GM06990 (cell line): ENCODE measurements at regions not wholly inside any gene's neighbourhood (a gene's known extent, or its start where the extent isn't known, plus 50 kb on each side); places are given as distances from the start of the nearest gene placed in this dataset.
A peak's percentile ranks its signal among the peaks of the same experiment; 100 is the strongest.

Experiments
- DNase-seq: peaks from one replicate; pipeline ENCODE4 v3.0.0-alpha.2; 2011; ENCODE audit not compliant: insufficient read length; ENCODE audit errors: extremely low read depth
- H3K27me3 ChIP-seq: replicated peaks from 2 replicates; pipeline ENCODE4 v1.6.0; 2011; ENCODE audit warnings: low read length; ENCODE audit not compliant: control insufficient read depth, insufficient read depth
- H3K36me3 ChIP-seq: 2 replicates; pipeline ENCODE4 v1.5.1; 2011; ENCODE audit warnings: low read length; ENCODE audit not compliant: control insufficient read depth, insufficient read depth
- H3K4me3 ChIP-seq: replicated peaks from 2 replicates; pipeline ENCODE4 v1.5.1; 2011; ENCODE audit warnings: low read depth, mild to moderate bottlenecking, control low read depth, low read length
- CTCF ChIP-seq: IDR thresholded peaks from 2 replicates; pipeline ENCODE4 v1.5.1; 2011; ENCODE audit warnings: low read length, control low read depth, mild to moderate bottlenecking, inconsistent platforms; ENCODE audit not compliant: insufficient read depth, poor library complexity, severe bottlenecking

DNA sequence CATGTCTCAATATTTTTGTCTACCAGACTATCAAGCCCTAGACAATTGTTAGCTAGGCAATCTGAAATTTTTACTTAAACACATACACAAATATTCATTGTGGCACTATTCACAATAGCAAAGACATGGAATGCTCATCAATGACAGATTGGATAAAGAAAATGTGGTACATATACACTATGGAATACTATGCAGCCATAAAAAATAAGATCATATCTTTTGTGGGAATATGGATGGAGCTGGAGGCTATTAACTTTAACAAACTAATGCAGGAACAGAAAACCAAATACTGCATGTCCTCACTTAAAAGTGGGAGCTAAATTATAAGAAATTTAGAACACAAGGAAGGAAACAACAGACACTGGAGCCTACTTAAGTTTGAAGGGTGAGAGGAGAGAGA lies 288.6 kb upstream of the MIR17HG start:
- no peaks in the 10 kb centered on the region for H3K36me3 ChIP-seq
- DNase-seq = no peak
- TF ChIP-seq CTCF = no peak
- H3K4me3 ChIP-seq = no peak overlapping the region
- no peaks in the 10 kb centered on the region for H3K27me3 ChIP-seq

DNA sequence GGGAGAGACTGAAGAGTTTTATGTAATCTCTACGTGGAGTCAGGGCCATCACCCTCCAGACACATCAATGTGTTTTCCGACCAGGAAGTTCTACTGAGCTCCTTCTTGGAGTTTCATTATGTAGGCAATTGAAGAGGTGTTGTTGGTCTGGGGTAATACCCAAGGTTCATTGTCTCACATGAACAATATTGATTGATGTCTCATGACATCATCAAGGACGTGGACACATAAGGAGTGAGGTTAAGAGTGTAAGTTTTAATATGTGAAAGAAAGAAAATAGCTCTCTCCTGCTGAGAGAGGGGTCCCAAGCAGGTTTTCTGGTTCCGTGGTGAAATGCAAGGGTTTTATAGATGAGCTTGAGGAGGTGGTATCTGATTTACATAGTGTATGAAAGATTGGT lies 280.7 kb upstream of the MIR17HG start:
- Histone ChIP-seq H3K36me3 (no peaks in the 10 kb centered on the region), H3K27me3 (no peaks in the 10 kb centered on the region), H3K4me3 (no peak overlapping the region)
- DNase-seq = no peak
- no peak for TF ChIP-seq CTCF

GRCh38 chr13:91072486-91072885 lies 275.0 kb upstream of the MIR17HG start:
- Histone ChIP-seq H3K4me3 (no peak overlapping the region), H3K36me3 (no peaks in the 10 kb centered on the region), H3K27me3 (no peaks in the 10 kb centered on the region)
- no peak for DNase-seq
- no peak for TF ChIP-seq CTCF

DNA sequence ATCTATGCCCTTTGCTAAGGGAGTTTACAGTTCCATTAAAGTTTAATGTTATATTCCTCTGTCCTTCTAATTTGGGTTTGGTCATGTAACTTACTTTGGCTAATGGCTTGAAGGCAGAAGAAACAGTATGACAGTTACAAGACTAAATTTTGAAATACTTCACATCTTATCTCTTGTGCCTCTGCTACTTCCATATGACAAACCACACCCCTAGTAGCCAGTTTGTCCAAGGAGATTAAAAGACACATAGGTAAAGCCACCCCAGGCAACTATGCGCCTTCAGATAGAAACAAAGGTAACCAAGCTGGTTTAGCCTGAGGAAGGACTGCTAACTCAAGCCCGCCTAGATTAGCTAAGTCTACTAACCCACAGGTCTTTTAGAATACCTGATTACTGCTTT lies 273.4 kb upstream of the MIR17HG start:
- no peak for DNase-seq
- Histone ChIP-seq H3K36me3 (no peaks in the 10 kb centered on the region), H3K27me3 (no peaks in the 10 kb centered on the region), H3K4me3 (no peak overlapping the region)
- no peak for TF ChIP-seq CTCF

- no peak for DNase-seq
- H3K27me3 ChIP-seq = no peaks in the 10 kb centered on the region
- no peak overlapping the region for H3K4me3 ChIP-seq
- no peak for TF ChIP-seq CTCF
- H3K36me3 ChIP-seq = no peaks in the 10 kb centered on the region
These were observed 270.7 kb upstream of the MIR17HG start for GRCh38 chr13:91076830-91077229.

DNA sequence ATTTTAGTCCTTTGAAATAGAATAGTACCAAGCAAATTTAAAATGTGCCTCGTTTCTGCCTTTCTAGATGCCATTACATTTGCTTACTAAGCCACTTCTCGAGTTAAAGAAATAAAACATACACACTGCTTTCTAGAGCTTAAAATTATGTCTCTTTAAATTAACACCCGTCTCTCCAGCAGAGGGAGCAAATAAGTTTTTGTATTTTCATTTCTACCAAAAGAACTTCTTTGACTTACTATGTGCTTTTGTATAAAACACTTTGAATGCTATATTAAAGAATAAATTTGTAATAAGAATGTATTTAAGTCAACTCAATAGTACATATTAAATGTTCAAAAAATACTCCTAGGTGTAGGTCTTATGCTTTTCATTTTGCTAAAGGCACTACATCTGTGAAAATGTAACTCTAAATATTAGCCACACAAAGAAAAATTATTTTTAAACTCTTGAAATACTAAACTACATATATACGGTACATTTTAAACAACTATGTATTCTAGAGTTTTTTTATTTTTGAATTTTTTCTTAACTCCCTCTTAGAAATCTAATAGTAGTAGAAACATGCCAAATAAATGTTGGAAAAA lies 269.3 kb upstream of the MIR17HG start:
- Histone ChIP-seq H3K4me3 (no peak overlapping the region), H3K36me3 (no peaks in the 10 kb centered on the region), H3K27me3 (no peaks in the 10 kb centered on the region)
- DNase-seq = peak; percentile 6
- peak; percentile 37 for TF ChIP-seq CTCF
